Stimulated activated CD4-positive, alpha-beta T cell treated with anti-CD3 and anti-CD28 coated beads, Interleukin-15, amount 100 ng/mL, for 24 hours (primary cell): ENCODE measurements at regions not wholly inside any gene's neighbourhood (a gene's known extent, or its start where the extent isn't known, plus 50 kb on each side); places are given as distances from the start of the nearest gene placed in this dataset.
"Not testable (repeated sequence)": the region's sequence is repeated elsewhere in the genome, so short reads cannot be mapped to it uniquely, and the experiment has no call there.

Source experiments
- DNase-seq: peaks from one replicate; pipeline ENCODE4 v3.0.0-alpha.2; 2020

GRCh38 chr14:106233191-106233590 is 706.8 kb downstream of the TMEM121 start:
- DNase-seq, result not testable (repeated sequence)

- DNase-seq, result peak; percentile 45
These were observed 708.3 kb downstream of the TMEM121 start for GRCh38 chr14:106234525-106235254.

GRCh38 chr14:106235356-106236159 is 709.2 kb downstream of the TMEM121 start:
- DNase-seq, result no peak

- DNase-seq, result no peak
These were observed 722.2 kb downstream of the TMEM121 start for GRCh38 chr14:106248321-106249192.

- DNase-seq, result not testable (repeated sequence)
These were observed 727.6 kb downstream of the TMEM121 start for GRCh38 chr14:106253995-106254394.

GRCh38 chr14:106257569-106257994 is 731.2 kb downstream of the TMEM121 start:
- DNase-seq, result peak; percentile 87

GRCh38 chr14:106268013-106268727 is 741.8 kb downstream of the TMEM121 start:
- DNase-seq, result peak; percentile 93

- DNase-seq, result no peak
These were observed 742.6 kb downstream of the TMEM121 start for GRCh38 chr14:106269029-106269428.

- no peak for DNase-seq
These were observed 743.2 kb downstream of the TMEM121 start for GRCh38 chr14:106269451-106270204.

- DNase-seq, result not testable (repeated sequence)
These were observed 744.2 kb downstream of the TMEM121 start for GRCh38 chr14:106270476-106271121.

- DNase-seq, result peak; percentile 17
These were observed 750.2 kb downstream of the TMEM121 start for GRCh38 chr14:106276326-106277267.

- DNase-seq, result peak; percentile 51
These were observed 751.1 kb downstream of the TMEM121 start for GRCh38 chr14:106277503-106277902.

GRCh38 chr14:106280876-106281275 is 754.5 kb downstream of the TMEM121 start:
- no peak for DNase-seq

- DNase-seq, result peak; percentile 30
These were observed 760.4 kb downstream of the TMEM121 start for GRCh38 chr14:106286697-106287290.

- DNase-seq, result no peak
These were observed 761.1 kb downstream of the TMEM121 start for GRCh38 chr14:106287506-106287905.

- no peak for DNase-seq
These were observed 765.2 kb downstream of the TMEM121 start for GRCh38 chr14:106291626-106292025.

- DNase-seq, result no peak
These were observed 767.9 kb downstream of the TMEM121 start for GRCh38 chr14:106294324-106294723.

GRCh38 chr14:106300951-106301510 is 774.6 kb downstream of the TMEM121 start:
- not testable (repeated sequence) for DNase-seq

- DNase-seq, result not testable (repeated sequence)
These were observed 775.2 kb downstream of the TMEM121 start for GRCh38 chr14:106301609-106302008.
